Effector CD8-positive, alpha-beta T cell (primary cell): ENCODE measurements at regions not wholly inside any gene's neighbourhood (a gene's known extent, or its start where the extent isn't known, plus 50 kb on each side); places are given as distances from the start of the nearest gene placed in this dataset.

ENCODE experiments used
- DNase-seq: peaks from one replicate; lab custom pipeline; 2025; lab: John Stamatoyannopoulos, UW

DNA sequence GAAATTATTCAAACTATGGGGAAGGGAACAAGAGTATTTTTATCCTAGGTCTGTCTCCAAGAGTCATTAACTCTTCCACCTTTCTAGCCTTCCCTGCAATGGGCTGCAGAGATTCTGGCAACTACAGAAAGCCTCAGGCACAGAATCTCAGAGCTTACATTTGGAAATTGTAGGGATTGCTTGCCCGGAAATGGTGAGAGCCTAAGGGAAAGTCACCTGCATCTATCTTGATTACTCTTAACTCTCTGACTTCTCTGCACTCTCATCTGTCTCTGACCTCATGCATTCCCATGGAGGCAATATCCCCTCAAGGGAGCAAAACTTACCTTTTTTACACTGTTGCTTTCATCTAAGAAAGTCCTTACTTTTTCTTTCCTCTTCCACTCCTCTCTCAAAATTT, 513.2 kb upstream of the MARCKS start:
- DNase-seq: no peak

- no peak for DNase-seq
Measured at GRCh38 chr6:113344969-113345368, 512.2 kb upstream of the MARCKS start.

- DNase-seq: no peak
Measured at GRCh38 chr6:113347436-113347835, 509.7 kb upstream of the MARCKS start.

GRCh38 chr6:113350461-113350860, 506.7 kb upstream of the MARCKS start:
- DNase-seq: no peak

GRCh38 chr6:113351173-113351834, 505.8 kb upstream of the MARCKS start:
- DNase-seq: no peak

- DNase-seq: no peak
Measured at GRCh38 chr6:113352029-113352801, 504.9 kb upstream of the MARCKS start.

GRCh38 chr6:113352831-113353230, 504.3 kb upstream of the MARCKS start:
- DNase-seq: no peak

GRCh38 chr6:113353392-113353791, 503.8 kb upstream of the MARCKS start:
- DNase-seq: no peak

GRCh38 chr6:113354204-113354895, 502.8 kb upstream of the MARCKS start:
- DNase-seq: no peak

DNA sequence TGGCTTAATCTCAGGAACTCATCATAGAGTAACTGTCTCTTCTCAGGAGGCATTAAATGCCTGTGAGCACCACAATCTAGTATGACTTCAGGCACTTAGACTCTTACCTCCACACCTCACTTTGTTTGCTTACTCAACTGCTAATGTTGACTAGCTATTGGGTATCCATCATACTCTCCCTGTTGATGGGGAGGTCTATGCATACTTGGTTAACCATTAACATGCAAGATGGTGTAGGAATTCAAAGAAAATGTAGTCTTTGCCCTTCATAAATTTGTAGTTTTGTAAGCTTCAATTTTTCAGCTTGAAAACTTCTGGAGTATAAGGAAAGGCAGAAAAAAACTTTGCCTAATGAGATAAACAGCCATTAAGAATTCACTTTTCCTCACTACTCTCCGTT, 501.0 kb upstream of the MARCKS start:
- no peak for DNase-seq

- no peak for DNase-seq
Measured at GRCh38 chr6:113357041-113357440, 500.1 kb upstream of the MARCKS start.

GRCh38 chr6:113358063-113358583, 499.0 kb upstream of the MARCKS start:
- DNase-seq: no peak

GRCh38 chr6:113359155-113360140, 497.7 kb upstream of the MARCKS start:
- no peak for DNase-seq

- DNase-seq: no peak
Measured at GRCh38 chr6:113361014-113361645, 496.0 kb upstream of the MARCKS start.

- no peak for DNase-seq
Measured at GRCh38 chr6:113362301-113363047, 494.7 kb upstream of the MARCKS start.

DNA sequence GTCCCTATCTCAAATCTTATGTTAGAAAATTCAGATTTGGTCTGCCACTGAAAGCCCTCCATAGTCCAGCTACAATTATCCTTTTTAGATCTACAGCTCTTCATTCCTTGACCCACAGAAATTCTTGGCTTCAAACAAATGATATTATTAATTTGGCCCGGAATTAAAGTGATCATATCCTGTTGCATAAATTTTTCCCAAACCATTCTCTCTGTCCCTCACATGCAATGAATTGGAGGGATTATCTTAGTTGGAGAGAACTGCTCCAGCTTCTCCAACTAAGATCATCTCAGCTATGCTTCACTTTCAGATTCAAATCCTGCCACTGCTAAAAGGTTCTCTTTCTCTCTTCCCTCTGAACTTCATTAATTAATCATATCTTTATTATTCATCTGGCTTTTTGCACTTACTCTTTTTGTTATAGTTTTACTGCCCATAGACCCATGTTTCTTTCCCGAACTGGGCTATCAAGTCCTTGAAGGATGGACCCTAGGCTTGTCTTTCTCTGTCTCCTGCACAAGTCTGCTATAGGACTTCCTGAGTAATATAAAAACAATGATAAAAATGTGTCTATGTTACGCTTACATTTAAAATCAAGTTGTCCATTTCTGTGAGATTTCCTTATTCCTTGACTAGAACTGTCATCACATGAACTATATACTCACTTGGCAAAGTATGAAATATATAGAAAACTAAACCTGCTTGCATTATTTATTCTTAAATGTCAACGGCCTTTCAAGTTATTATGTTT, 493.9 kb upstream of the MARCKS start:
- no peak for DNase-seq

DNA sequence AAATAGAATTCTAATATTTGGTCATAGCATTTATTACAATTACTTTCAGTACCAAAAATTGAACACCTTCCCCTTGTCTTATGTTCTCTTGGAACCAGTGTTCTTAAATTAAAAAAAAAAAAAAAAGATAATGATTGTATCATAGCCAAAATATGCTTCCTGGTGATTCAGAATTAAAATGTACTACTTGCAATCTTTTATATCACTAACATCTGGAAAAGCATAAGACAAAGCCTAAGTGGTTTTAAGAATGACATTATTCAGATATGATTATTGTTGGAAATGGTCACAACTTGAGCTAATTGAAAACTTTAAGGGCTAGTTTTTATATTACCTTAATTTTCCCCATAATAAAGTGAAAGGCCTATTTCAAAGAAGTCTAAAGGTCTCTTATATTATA, 493.3 kb upstream of the MARCKS start:
- DNase-seq: no peak

DNA sequence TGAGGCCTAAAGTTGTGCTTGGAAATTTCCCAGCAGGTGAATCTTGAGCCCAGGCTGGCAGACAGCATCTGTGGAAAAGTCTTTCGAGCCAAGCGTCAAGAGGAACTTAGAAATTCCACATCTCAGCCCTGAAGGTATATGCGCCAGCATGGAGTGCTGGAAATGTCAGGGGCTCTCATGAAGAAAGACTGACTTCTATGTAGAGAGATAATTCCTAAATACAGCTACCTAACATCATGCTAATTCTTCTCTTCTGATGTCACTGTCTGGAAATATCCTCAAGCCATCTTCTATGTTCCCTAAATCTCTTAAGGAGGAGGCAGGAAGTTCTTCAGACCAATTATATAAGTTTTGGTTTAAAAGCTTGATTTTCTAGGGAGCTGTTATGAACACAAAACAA, 492.4 kb upstream of the MARCKS start:
- DNase-seq: no peak

DNA sequence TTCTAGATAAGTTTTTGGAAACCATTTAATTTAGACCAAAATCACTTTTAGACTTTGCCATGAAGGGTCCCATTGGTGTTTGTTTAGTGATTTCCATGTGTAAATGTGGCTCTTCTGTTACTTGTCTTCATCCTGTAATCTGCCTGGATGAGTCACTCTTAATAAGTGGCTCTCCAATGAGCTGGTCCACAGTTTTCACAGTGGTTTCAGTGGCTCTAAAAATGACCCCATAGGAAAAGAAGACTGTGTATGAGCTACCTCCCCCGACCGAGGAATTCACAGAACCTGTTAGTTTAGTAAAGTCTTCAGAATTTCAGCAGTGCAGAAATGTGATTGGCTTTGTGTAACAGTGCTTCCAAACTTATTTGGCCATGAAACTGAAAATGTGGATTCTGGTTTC, 492.0 kb upstream of the MARCKS start:
- DNase-seq: no peak

DNA sequence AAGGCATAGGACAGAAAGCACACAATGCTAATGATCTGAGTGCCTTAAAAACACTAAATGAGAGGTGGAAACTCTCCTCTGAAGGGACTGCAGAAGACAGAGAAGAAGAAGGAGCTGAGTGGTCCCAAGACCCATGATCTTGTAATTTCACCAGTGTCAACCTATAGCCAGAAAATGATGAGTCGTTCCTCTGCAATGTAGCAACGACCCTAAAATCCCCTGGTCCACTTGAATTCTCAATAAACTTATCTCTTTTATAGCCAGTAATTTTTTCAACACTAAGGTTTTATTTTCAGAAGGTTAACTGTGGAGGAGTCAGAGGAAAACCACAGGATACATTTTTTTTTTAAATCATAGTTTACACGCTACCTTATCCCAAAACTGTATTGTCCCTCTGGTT, 490.6 kb upstream of the MARCKS start:
- DNase-seq: no peak
